OCI-LY3 (cell line): ENCODE measurements at regions not wholly inside any gene's neighbourhood (a gene's known extent, or its start where the extent isn't known, plus 50 kb on each side); places are given as distances from the start of the nearest gene placed in this dataset.
"Not testable (repeated sequence)": the region's sequence is repeated elsewhere in the genome, so short reads cannot be mapped to it uniquely, and the experiment has no call there.

Source experiments
- H2AFZ ChIP-seq: fragments of 200-600, 300-600 bp; shearing (Covaris generic); 2 replicates; pipeline ENCODE4 v1.6.0; 2014; ENCODE audit warnings: antibody characterized with exemption, low read depth, low read length
- H3K27ac ChIP-seq: fragments of 200-600, 300-600 bp; sonication (generic); 2 replicates; pipeline ENCODE4 v1.5.1; 2014; ENCODE audit warnings: mild to moderate bottlenecking, low read length, moderate library complexity, mixed read lengths
- H3K27me3 ChIP-seq: fragments of 200-600, 300-600 bp; sonication (generic); 2 replicates; pipeline ENCODE4 v1.6.1; 2014; ENCODE audit warnings: low read depth, low read length, mixed read lengths
- H3K36me3 ChIP-seq: fragments of 200-600, 300-600 bp; sonication (generic); replicated peaks from 2 replicates; pipeline ENCODE3; 2014; ENCODE audit warnings: low read depth, low read length, mixed read lengths
- H3K4me1 ChIP-seq: fragments of 300-600, 200-600 bp; sonication (generic); 2 replicates; pipeline ENCODE4 v1.6.1; 2014; ENCODE audit warnings: low read length, mixed read lengths
- H3K4me2 ChIP-seq: fragments of 200-600, 300-600 bp; sonication (generic); 2 replicates; pipeline ENCODE4 v1.6.1; 2014; ENCODE audit warnings: low read length, mixed read lengths
- H3K4me3 ChIP-seq: fragments of 300-600, 200-600 bp; sonication (generic); 2 replicates; pipeline ENCODE4 v1.5.1; 2014; ENCODE audit warnings: antibody characterized with exemption, mild to moderate bottlenecking, low read length, moderate library complexity
- H3K79me2 ChIP-seq: fragments of 300-600, 200-600 bp; shearing (Covaris generic); 2 replicates; pipeline ENCODE4 v1.6.1; 2014; ENCODE audit warnings: mild to moderate bottlenecking, low read length, mixed read lengths
- H3K9ac ChIP-seq: fragments of 300-600, 200-600 bp; shearing (Covaris generic); 2 replicates; pipeline ENCODE4 v1.6.0; 2014; ENCODE audit warnings: mild to moderate bottlenecking, low read length, moderate library complexity
- H3K9me3 ChIP-seq: fragments of 200-600, 300-600 bp; shearing (Covaris generic); 2 replicates; pipeline ENCODE4 v1.6.1; 2014; ENCODE audit warnings: low read length, mixed read lengths; ENCODE audit not compliant: insufficient read depth
- H4K20me1 ChIP-seq: fragments of 200-600, 300-600 bp; sonication (generic); 2 replicates; pipeline ENCODE4 v1.6.1; 2016; ENCODE audit warnings: low read length, mixed read lengths; ENCODE audit not compliant: insufficient read depth
- CTCF ChIP-seq: fragments of 200-600, 300-600 bp; sonication (generic); IDR thresholded peaks from 2 replicates; pipeline ENCODE4 v1.5.1; 2014; ENCODE audit warnings: antibody characterized with exemption, low read length, low read depth
- EZH2phosphoT487 ChIP-seq: fragments of 200-600 bp; shearing (Covaris generic); IDR thresholded peaks from 2 replicates; pipeline ENCODE4 v1.6.1; 2018; ENCODE audit warnings: antibody characterized with exemption, mixed run types, low read depth

DNA sequence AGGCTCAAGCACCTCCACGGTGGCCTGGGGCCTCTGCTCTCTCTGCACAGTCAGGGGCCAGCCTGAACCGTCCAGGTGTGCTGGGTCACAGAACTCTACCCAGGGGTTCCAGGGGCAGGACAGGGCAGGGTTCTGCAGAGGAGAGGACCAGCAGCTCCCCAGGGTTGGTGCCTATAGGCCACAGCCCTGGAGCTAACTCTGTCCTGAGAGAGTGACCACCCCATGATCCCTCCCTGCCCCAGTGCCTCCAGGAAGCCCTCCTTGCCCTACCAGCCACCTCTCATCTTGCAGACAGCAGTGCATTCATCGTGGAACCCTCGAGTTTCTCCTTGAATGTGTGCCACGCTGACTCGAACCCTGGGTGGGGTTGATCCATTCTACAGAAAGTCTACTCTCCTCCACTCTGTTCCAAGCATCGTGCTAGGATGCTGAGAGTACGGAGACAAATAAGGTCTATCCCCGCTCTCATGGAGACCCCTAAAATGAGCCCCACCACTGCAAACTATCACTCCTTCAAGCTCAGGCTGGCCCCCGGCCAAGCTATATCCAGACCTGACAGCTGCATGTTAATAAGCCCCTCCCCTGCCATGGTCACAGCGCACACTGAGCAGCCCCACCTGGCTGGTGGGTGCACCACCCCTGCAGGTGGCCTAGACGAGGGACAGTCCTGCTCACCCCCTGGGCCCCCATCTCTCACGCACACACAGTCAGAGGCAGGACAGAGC, 138.1 kb upstream of the FOXD4L5 start:
- not testable (repeated sequence) for H3K4me2 ChIP-seq, H3K79me2 ChIP-seq, H4K20me1 ChIP-seq, H3K4me3 ChIP-seq, H2AFZ ChIP-seq, H3K36me3 ChIP-seq, H3K9me3 ChIP-seq, H3K27me3 ChIP-seq, H3K27ac ChIP-seq, H3K4me1 ChIP-seq, H3K9ac ChIP-seq

GRCh38 chr9:65421486-65421885, 136.5 kb upstream of the FOXD4L5 start:
- not testable (repeated sequence) for H3K4me3 ChIP-seq, H3K4me2 ChIP-seq, H3K27ac ChIP-seq, H3K4me1 ChIP-seq, H2AFZ ChIP-seq, H3K36me3 ChIP-seq, H3K9ac ChIP-seq, H3K27me3 ChIP-seq, H3K79me2 ChIP-seq, H4K20me1 ChIP-seq, H3K9me3 ChIP-seq

DNA sequence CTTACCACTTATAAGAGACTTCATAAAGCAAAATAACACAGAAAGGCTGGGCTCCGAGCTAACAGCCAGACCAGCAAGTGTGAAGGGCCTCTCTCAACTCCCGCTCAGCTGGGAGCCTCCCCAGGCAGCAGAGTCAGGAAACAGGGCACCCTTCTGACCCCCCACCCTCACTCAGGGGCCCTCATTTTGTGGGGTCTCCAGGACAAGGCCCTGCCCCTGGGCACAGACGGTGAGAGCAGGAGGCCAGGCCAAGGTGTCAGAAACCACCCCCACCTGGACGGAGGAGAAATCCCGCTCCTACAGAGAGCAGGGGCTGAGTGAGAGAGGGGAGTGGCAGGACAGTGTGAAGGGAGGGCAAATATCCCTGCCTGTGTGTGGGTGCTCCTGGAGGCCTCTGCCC, 135.8 kb upstream of the FOXD4L5 start:
- Histone ChIP-seq H2AFZ (no peak overlapping the region), H3K27me3 (no peaks in the 10 kb centered on the region), H3K9me3 (no peaks in the 10 kb centered on the region)

DNA sequence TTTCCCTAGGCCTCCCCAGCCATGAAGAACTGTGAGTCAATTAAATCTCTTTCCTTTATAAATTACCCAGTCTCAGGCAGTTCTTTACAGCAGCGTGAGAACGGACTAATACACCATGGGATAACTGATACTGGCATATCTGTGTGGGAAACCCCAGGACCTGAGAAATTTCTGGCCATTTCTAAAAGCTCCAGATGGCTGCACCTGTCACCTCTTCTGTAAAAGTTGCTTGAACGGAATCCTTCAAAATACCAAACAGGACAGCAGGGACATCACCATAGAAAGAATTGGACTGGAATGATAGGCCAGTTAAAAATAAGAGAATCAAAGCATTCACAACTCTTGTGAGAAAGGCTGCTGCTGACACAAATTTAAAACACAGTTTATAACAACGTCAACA, 134.0 kb upstream of the FOXD4L5 start:
- H3K4me2 ChIP-seq, H3K9ac ChIP-seq, H3K9me3 ChIP-seq, H3K27ac ChIP-seq, H3K27me3 ChIP-seq, H3K79me2 ChIP-seq, H3K4me3 ChIP-seq, H3K4me1 ChIP-seq, H3K36me3 ChIP-seq, H2AFZ ChIP-seq, H4K20me1 ChIP-seq: not testable (repeated sequence)

More for the DNA sequence above, 135.8 kb upstream of the FOXD4L5 start:
- Histone ChIP-seq H3K4me3 (no peak overlapping the region), H3K27ac (no peak overlapping the region), H3K4me2 (no peak overlapping the region), H3K9ac (no peak overlapping the region), H3K4me1 (no peaks in the 10 kb centered on the region), H3K36me3 (no peaks in the 10 kb centered on the region), H4K20me1 (no peaks in the 10 kb centered on the region), H3K79me2 (no peaks in the 10 kb centered on the region)
- TF ChIP-seq EZH2phosphoT487 (no peak), CTCF (no peak)

GRCh38 chr9:65416948-65417347, 131.9 kb upstream of the FOXD4L5 start:
- H3K27me3 ChIP-seq, H3K9ac ChIP-seq, H3K36me3 ChIP-seq, H3K4me2 ChIP-seq, H3K4me1 ChIP-seq, H3K79me2 ChIP-seq, H3K9me3 ChIP-seq, H2AFZ ChIP-seq, H4K20me1 ChIP-seq, H3K27ac ChIP-seq, H3K4me3 ChIP-seq: not testable (repeated sequence)

DNA sequence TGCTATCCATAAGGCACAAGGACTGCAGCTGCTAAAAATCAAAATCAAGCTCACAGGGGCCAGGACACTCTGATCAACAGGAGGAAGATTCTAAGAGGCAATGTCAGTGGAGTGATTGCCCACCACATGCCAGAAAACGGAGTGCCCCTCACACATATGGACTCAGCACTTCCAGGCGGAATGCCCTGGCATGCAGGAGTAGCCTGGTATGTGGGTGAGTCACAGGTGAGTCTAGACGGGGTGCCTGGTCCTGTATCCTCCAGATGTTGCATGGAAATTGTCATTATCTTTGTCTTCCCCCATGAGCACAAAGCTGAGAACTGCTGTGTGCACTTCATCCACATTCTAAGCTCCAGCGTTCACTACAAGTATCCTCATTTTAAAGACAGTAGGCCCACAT, 129.2 kb upstream of the FOXD4L5 start:
- H3K9ac ChIP-seq, H3K27ac ChIP-seq, H3K4me1 ChIP-seq, H4K20me1 ChIP-seq, H3K9me3 ChIP-seq, H3K27me3 ChIP-seq, H3K4me3 ChIP-seq, H3K4me2 ChIP-seq, H2AFZ ChIP-seq, H3K79me2 ChIP-seq, H3K36me3 ChIP-seq: not testable (repeated sequence)

- not testable (repeated sequence) for H3K27me3 ChIP-seq, H3K36me3 ChIP-seq, H3K9ac ChIP-seq, H3K27ac ChIP-seq, H3K9me3 ChIP-seq, H4K20me1 ChIP-seq, H3K79me2 ChIP-seq, H3K4me3 ChIP-seq, H2AFZ ChIP-seq, H3K4me1 ChIP-seq, H3K4me2 ChIP-seq
These were observed 128.4 kb upstream of the FOXD4L5 start for GRCh38 chr9:65413371-65413770.
